Hepatocyte (in vitro differentiated cells): ENCODE measurements at regions not wholly inside any gene's neighbourhood (a gene's known extent, or its start where the extent isn't known, plus 50 kb on each side); places are given as distances from the start of the nearest gene placed in this dataset.

Source experiments
- DNase-seq: peaks from one replicate; pipeline ENCODE4 v3.0.0-alpha.2; 2016; ENCODE audit warnings: low spot score
- H2AFZ ChIP-seq: fragments of 200-600 bp; sonication (generic); 2 replicates; pipeline ENCODE4 v1.6.0; 2016; ENCODE audit warnings: antibody characterized with exemption, mild to moderate bottlenecking
- H3K27ac ChIP-seq: fragments of 200-600 bp; sonication (generic); 2 replicates; pipeline ENCODE4 v1.5.1; 2016; ENCODE audit warnings: mild to moderate bottlenecking
- H3K27me3 ChIP-seq: fragments of 200-600 bp; sonication (generic); 2 replicates; pipeline ENCODE4 v1.6.1; 2016
- H3K36me3 ChIP-seq: fragments of 200-600 bp; sonication (generic); replicated peaks from 2 replicates; pipeline ENCODE4 v1.5.1; 2016; ENCODE audit warnings: low read depth; ENCODE audit not compliant: insufficient read depth
- H3K4me1 ChIP-seq: fragments of 200-600 bp; sonication (generic); 2 replicates; pipeline ENCODE4 v1.5.1; 2016; ENCODE audit warnings: mild to moderate bottlenecking, moderate library complexity; ENCODE audit not compliant: insufficient read depth
- H3K4me2 ChIP-seq: fragments of 200-600 bp; sonication (generic); 2 replicates; pipeline ENCODE4 v1.6.0; 2016
- H3K4me3 ChIP-seq: fragments of 200-600 bp; sonication (generic); 2 replicates; pipeline ENCODE4 v1.5.1; 2016; ENCODE audit warnings: mild to moderate bottlenecking
- H3K79me2 ChIP-seq: fragments of 200-600 bp; sonication (generic); 2 replicates; pipeline ENCODE4 v1.6.0; 2017; ENCODE audit warnings: mild to moderate bottlenecking
- H3K9me2 ChIP-seq: fragments of 200-600 bp; sonication (generic); replicated peaks from 2 replicates; pipeline ENCODE4 v1.6.0; 2017; ENCODE audit warnings: mild to moderate bottlenecking; ENCODE audit not compliant: insufficient read depth
- H3K9me3 ChIP-seq: fragments of 200-600 bp; sonication (generic); 2 replicates; pipeline ENCODE4 v1.5.1; 2016; ENCODE audit warnings: low read depth, mild to moderate bottlenecking
- H4K20me1 ChIP-seq: fragments of 200-600 bp; sonication (generic); 2 replicates; pipeline ENCODE4 v1.6.0; 2016; ENCODE audit warnings: mild to moderate bottlenecking; ENCODE audit not compliant: insufficient read depth, poor library complexity, severe bottlenecking
- EZH2 ChIP-seq: fragments of 200-600 bp; sonication (generic); IDR thresholded peaks from 2 replicates; pipeline ENCODE4 v1.6.1; 2016; ENCODE audit warnings: antibody characterized with exemption, mild to moderate bottlenecking, borderline replicate concordance
- EZH2phosphoT487 ChIP-seq: fragments of 200-600 bp; sonication (generic); IDR thresholded peaks from one replicate; pipeline ENCODE4 v1.6.1; 2018; ENCODE audit warnings: antibody characterized with exemption, mild to moderate bottlenecking, low read depth, moderate library complexity; ENCODE audit not compliant: unreplicated experiment, severe bottlenecking
- WGBS: methylation state at CpG from one replicate; pipeline ENCODE4 v1.1.6; 2016; ENCODE audit warnings: low lambda C conversion rate; ENCODE audit errors: missing lambda C conversion rate; 5-methylcytosine and 5-hydroxymethylcytosine counted together
- TF ChIP-seq, protein P1 (sequence below): fragments of 200-600 bp; sonication (generic); IDR thresholded peaks from 2 replicates; pipeline ENCODE4 v1.5.1; 2016; ENCODE audit warnings: antibody characterized with exemption, mild to moderate bottlenecking; ENCODE audit not compliant: poor library complexity

DNA sequence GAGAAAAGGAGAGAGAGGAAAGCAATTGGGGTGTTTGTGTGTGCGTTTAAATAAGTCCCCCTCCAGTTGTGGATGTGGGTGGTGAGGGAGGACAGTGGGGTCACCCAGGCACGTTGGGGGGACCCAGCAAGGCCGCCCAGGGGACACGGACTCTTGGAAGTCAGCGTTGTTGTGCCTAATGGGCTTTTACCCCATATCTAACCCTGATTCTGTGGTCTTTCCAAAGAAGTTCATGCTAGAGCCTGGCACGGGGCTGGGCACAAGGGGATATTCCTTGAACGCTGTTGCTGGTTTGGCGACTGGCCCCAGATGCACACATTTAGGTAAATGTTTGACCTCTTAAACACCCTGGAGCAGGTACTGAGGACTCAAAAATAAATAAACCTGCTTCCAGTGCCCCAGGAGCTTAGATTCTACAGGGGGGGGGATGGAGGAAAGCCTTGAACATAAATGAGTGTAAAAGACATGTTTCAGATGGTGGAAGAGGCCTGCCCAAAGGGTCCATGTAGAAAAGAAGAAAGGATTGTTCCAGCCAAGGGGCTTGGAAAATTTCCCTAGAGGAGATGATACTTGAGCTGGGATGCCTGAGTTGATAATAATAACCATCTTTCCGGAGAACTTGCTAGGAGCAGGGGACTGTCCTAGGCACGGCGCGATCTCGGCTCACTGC is 97.7 kb upstream of the SIX3 start:
- 90% methylated on average over 13 of the region's 13 CpGs for WGBS
- Histone ChIP-seq H4K20me1 (no peaks in the 10 kb centered on the region), H3K4me1 (no peaks in the 10 kb centered on the region), H3K79me2 (no peaks in the 10 kb centered on the region), H3K36me3 (no peaks in the 10 kb centered on the region), H3K4me2 (no peak overlapping the region), H3K4me3 (no peak overlapping the region), H2AFZ (no peak overlapping the region), H3K9me2 (no peaks in the 10 kb centered on the region), H3K27ac (no peak overlapping the region), H3K27me3 (no peaks in the 10 kb centered on the region), H3K9me3 (no peaks in the 10 kb centered on the region)
- TF ChIP-seq EZH2phosphoT487 (no peak), EZH2 (no peak)
- TF ChIP-seq, protein P1, sequence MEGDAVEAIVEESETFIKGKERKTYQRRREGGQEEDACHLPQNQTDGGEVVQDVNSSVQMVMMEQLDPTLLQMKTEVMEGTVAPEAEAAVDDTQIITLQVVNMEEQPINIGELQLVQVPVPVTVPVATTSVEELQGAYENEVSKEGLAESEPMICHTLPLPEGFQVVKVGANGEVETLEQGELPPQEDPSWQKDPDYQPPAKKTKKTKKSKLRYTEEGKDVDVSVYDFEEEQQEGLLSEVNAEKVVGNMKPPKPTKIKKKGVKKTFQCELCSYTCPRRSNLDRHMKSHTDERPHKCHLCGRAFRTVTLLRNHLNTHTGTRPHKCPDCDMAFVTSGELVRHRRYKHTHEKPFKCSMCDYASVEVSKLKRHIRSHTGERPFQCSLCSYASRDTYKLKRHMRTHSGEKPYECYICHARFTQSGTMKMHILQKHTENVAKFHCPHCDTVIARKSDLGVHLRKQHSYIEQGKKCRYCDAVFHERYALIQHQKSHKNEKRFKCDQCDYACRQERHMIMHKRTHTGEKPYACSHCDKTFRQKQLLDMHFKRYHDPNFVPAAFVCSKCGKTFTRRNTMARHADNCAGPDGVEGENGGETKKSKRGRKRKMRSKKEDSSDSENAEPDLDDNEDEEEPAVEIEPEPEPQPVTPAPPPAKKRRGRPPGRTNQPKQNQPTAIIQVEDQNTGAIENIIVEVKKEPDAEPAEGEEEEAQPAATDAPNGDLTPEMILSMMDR, result no peak
- DNase-seq, result no peak

- H3K4me3 ChIP-seq, result no peak overlapping the region
- no peaks in the 10 kb centered on the region for H3K9me3 ChIP-seq
- TF ChIP-seq EZH2phosphoT487, result no peak
- no peak for TF ChIP-seq EZH2
- TF ChIP-seq, protein P1, result no peak
- H3K9me2 ChIP-seq, result no peaks in the 10 kb centered on the region
- WGBS, result 90% methylated on average over 7 of the region's 7 CpGs
- no peaks in the 10 kb centered on the region for H3K36me3 ChIP-seq
- H3K79me2 ChIP-seq, result no peaks in the 10 kb centered on the region
- no peak overlapping the region for H3K4me2 ChIP-seq
- H4K20me1 ChIP-seq, result no peaks in the 10 kb centered on the region
- no peaks in the 10 kb centered on the region for H3K4me1 ChIP-seq
- H2AFZ ChIP-seq, result no peak overlapping the region
- H3K27me3 ChIP-seq, result peaks cover under 1% of the 10 kb centered on the region
- H3K27ac ChIP-seq, result no peak overlapping the region
- DNase-seq, result no peak
Observed at GRCh38 chr2:44844651-44845270, 96.7 kb upstream of the SIX3 start.

DNA sequence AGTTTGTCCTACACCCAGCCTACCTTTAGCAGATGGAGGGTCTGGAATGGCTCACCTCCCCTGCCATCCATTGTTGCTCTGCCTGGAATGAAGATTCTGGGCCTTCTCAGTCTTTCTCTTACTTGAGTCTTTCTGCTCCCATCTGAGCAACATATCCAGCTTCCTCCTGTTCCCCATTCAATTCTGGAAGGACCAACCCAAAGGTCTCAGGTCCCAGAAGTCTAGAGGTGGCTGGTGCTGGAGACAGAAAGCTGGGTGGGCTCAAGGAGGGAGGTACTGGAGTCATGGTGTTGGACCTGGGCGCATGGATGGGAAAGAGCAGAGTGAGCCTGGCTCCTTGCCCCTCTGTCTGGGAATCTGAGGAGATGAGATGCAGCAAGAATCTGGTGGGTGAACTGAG is 93.5 kb upstream of the SIX3 start:
- Histone ChIP-seq H3K4me1 (no peaks in the 10 kb centered on the region), H4K20me1 (no peaks in the 10 kb centered on the region), H3K27ac (no peak overlapping the region), H3K9me3 (no peaks in the 10 kb centered on the region), H2AFZ (no peak overlapping the region), H3K27me3 (peaks cover 16% of the 10 kb centered on the region), H3K9me2 (no peaks in the 10 kb centered on the region), H3K4me2 (no peak overlapping the region), H3K4me3 (no peak overlapping the region), H3K36me3 (no peaks in the 10 kb centered on the region), H3K79me2 (no peaks in the 10 kb centered on the region)
- WGBS, result 100% methylated on average over 1 of the region's 1 CpG
- no peak for TF ChIP-seq EZH2phosphoT487
- TF ChIP-seq EZH2, result no peak
- TF ChIP-seq, protein P1, result no peak
- no peak for DNase-seq
